ENCODE measurements at regions not wholly inside any gene's neighbourhood (a gene's known extent, or its start where the extent isn't known, plus 50 kb on each side); places are given as distances from the start of the nearest gene placed in this dataset.

DNA sequence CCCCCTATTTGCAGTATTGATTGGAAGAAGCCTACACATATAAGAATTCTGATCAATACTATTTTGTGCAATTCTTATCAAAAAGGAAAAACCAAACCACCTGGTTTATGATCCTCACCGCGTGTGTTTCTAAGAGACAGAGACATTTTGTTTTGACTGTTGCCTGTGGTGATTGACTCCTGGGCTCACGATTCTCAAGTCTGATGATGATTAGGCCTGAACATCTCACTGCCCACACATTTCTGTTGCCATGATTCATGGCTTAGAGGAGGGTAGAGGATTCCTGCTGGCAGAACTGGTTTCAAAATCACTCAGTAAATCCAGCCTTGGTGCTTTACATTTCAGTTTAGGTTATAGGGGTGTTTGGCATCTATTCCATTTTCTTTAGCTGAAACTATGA, 88.3 kb upstream of the UBE3A start:
- no peak overlapping the region for H3K4me3 Mint-ChIP-seq

More for the DNA sequence above, 88.3 kb upstream of the UBE3A start:
- Histone ChIP-seq H3K9ac (ENCODE audit: extremely low read depth, insufficient read length, low read length) (no peak overlapping the region), H2BK20ac (ENCODE audit: low read depth, low read length, poor library complexity, severe bottlenecking) (no peak overlapping the region), H4K91ac (ENCODE audit: insufficient read length, low read depth, low read length) (no peak overlapping the region), H3K4me1 (ENCODE audit: insufficient read depth, low read length) (peaks cover 5% of the 10 kb centered on the region; the same call in 1 of the 2 replicates), H3K56ac (ENCODE audit: insufficient read length, low read depth, low read length) (no peak overlapping the region), H2BK15ac (ENCODE audit: low read depth, low read length) (no peak overlapping the region), H2AK5ac (ENCODE audit: insufficient read length, low read length) (no peak overlapping the region), H3K79me1 (ENCODE audit: insufficient read depth, low read depth, low read length, poor library complexity, severe bottlenecking) (no peaks in the 10 kb centered on the region), H3K9me3 (ENCODE audit: control insufficient read depth, low read depth, low read length) (no peaks in the 10 kb centered on the region), H2BK120ac (ENCODE audit: low read depth, low read length, poor library complexity, severe bottlenecking) (no peak overlapping the region), H3K4me2 (ENCODE audit: insufficient read depth, insufficient read length, low read length) (no peak overlapping the region), H2BK5ac (ENCODE audit: insufficient read length, low read length) (no peak overlapping the region), H3K4ac (ENCODE audit: low read depth, low read length) (no peak overlapping the region), H3K27ac (ENCODE audit: insufficient read length, low read depth, low read length) (no peak overlapping the region), H3K18ac (ENCODE audit: insufficient read length, low read depth, low read length) (no peak overlapping the region), H4K8ac (replicated peaks; ENCODE audit: insufficient read length, low read depth, low read length) (no peak overlapping the region), H2AFZ (ENCODE audit: low read length) (no peak overlapping the region), H4K5ac (ENCODE audit: insufficient read length, low read depth, low read length) (no peak overlapping the region), H3K23me2 (ENCODE audit: insufficient read length, low read depth, low read length, poor library complexity, severe bottlenecking) (no peaks in the 10 kb centered on the region), H3K27me3 (ENCODE audit: insufficient read depth, low read length) (no peaks in the 10 kb centered on the region), H3T11ph (ENCODE audit: low read length) (no peak overlapping the region), H3K23ac (ENCODE audit: insufficient read length, low read depth, low read length) (no peak overlapping the region), H3K79me2 (ENCODE audit: insufficient read depth, low read length) (no peaks in the 10 kb centered on the region), H3K14ac (ENCODE audit: insufficient read depth, low read length) (no peak overlapping the region), H4K20me1 (ENCODE audit: control insufficient read depth, insufficient read depth, insufficient read length) (no peaks in the 10 kb centered on the region), H2BK12ac (ENCODE audit: insufficient read length, low read depth, low read length) (no peak overlapping the region)
- TF ChIP-seq, protein P1, sequence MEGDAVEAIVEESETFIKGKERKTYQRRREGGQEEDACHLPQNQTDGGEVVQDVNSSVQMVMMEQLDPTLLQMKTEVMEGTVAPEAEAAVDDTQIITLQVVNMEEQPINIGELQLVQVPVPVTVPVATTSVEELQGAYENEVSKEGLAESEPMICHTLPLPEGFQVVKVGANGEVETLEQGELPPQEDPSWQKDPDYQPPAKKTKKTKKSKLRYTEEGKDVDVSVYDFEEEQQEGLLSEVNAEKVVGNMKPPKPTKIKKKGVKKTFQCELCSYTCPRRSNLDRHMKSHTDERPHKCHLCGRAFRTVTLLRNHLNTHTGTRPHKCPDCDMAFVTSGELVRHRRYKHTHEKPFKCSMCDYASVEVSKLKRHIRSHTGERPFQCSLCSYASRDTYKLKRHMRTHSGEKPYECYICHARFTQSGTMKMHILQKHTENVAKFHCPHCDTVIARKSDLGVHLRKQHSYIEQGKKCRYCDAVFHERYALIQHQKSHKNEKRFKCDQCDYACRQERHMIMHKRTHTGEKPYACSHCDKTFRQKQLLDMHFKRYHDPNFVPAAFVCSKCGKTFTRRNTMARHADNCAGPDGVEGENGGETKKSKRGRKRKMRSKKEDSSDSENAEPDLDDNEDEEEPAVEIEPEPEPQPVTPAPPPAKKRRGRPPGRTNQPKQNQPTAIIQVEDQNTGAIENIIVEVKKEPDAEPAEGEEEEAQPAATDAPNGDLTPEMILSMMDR (conservative IDR thresholded peaks at IDR 0.05), result no peak
- Mint-ChIP-seq H3K27ac (peak overlapping the region in 1 of 3 experiments; percentile 13; a peak in 1 of 7 replicates), H3K9me3 (peaks cover 13 to 27% of the 10 kb centered on the region in 2 experiments), H3K36me3 (ENCODE audit: insufficient read depth in 1 of 3, low read depth in 3 of 3) (peaks cover 8 to 25% (median 10%) of the 10 kb centered on the region in 3 experiments), H3K27me3 (ENCODE audit: low read depth) (no peaks in the 10 kb centered on the region), H3K4me1 (peaks cover 16 to 31% of the 10 kb centered on the region in 2 experiments)
- no CpG with 5 or more reads among the region's 3 CpGs for WGBS (ENCODE audit: extremely low coverage, insufficient read length, low lambda C conversion rate)
- no peak for DNase-seq
